VCaP (cell line): ENCODE measurements at regions not wholly inside any gene's neighbourhood (a gene's known extent, or its start where the extent isn't known, plus 50 kb on each side); places are given as distances from the start of the nearest gene placed in this dataset.

Experiments used
- H3K27ac ChIP-seq: fragments of 450-650 bp; 2 replicates; pipeline ENCODE4 v1.5.1; 2017
- CTCF ChIP-seq: fragments of 450-650 bp; conservative IDR thresholded peaks from 2 replicates; pipeline ENCODE4 v1.5.1; 2017; ENCODE audit warnings: mild to moderate bottlenecking, moderate library complexity

GRCh38 chr20:50312002-50312681 is 121.5 kb downstream of the CEBPB start:
- TF ChIP-seq CTCF = no peak

DNA sequence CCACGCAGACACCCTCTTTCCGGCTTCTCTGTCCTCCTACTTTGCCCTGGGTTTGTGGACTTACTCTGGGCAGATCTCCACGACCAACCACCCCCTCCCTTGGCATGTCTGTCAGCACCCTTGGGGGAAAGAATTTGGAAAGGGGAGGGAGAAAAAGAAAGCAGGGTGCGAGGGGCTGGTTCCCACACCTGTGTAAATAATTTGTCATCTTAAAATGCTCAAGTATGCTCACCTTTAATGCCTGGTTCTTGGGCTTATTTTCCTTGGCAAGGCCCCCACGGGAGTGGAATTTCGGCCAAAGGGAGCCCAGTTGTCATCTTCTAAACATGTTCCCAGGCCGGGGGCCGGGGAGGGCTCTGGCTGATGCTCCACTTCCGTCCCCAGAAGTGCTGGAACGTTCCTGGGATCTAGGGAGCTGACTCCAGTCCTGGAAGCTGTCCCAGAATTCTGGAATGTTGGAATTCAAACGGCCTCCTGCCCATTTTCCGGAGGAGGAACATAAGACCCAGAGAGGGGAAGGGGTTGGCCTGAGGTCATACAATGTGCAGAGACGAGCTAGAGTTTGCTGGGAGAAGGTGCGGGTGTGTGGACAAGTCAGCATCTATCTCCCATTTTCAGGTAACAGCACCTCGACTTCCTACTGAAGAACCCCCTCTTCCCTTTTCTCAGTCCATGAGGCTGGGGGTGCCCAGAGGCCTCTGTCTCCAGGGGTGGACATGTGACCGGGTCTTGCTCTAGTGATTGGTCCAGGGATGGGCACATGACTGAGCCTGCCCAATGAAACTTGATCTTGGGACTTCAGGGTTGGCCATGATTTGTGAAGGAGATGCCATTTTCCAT is 122.3 kb downstream of the CEBPB start:
- no peak overlapping the region for H3K27ac ChIP-seq
- no peak for TF ChIP-seq CTCF

More at GRCh38 chr20:50312002-50312681, 121.5 kb downstream of the CEBPB start:
- H3K27ac ChIP-seq = no peak overlapping the region

GRCh38 chr20:50313522-50313820 is 122.8 kb downstream of the CEBPB start:
- no peak overlapping the region for H3K27ac ChIP-seq
- TF ChIP-seq CTCF = no peak

GRCh38 chr20:50313827-50314677 is 123.4 kb downstream of the CEBPB start:
- H3K27ac ChIP-seq = no peak overlapping the region
- no peak for TF ChIP-seq CTCF

DNA sequence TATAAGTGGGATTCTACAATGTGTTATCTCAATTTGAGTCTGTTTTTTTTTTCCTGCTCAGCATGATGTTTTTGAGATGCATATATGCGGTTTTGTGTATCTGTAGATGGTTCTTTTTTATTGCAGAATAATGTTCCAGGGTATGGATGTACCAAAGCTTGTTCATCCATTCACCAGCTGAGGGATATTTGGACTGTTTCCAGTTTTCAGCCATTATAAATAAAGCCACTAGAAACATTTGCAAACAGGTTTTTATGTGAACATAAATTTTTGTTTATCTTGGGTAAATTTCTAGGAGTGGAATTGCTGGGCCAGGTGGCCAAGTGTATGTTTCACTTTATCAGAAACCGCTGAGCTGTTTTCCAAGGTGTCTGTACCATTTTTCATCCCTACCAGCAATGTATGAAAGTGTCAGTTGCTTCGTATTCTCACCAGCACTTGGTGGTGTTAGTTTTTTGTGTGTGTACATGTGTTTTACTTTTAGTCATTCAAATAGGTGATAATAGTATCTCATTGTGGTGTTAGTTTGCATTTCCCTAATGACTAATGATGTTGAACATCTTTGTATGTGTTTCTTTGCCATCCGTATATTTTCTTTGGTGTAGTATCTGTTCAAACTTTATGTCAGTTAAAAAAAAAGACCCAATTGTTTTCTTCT is 124.2 kb downstream of the CEBPB start:
- no peak overlapping the region for H3K27ac ChIP-seq
- no peak for TF ChIP-seq CTCF

DNA sequence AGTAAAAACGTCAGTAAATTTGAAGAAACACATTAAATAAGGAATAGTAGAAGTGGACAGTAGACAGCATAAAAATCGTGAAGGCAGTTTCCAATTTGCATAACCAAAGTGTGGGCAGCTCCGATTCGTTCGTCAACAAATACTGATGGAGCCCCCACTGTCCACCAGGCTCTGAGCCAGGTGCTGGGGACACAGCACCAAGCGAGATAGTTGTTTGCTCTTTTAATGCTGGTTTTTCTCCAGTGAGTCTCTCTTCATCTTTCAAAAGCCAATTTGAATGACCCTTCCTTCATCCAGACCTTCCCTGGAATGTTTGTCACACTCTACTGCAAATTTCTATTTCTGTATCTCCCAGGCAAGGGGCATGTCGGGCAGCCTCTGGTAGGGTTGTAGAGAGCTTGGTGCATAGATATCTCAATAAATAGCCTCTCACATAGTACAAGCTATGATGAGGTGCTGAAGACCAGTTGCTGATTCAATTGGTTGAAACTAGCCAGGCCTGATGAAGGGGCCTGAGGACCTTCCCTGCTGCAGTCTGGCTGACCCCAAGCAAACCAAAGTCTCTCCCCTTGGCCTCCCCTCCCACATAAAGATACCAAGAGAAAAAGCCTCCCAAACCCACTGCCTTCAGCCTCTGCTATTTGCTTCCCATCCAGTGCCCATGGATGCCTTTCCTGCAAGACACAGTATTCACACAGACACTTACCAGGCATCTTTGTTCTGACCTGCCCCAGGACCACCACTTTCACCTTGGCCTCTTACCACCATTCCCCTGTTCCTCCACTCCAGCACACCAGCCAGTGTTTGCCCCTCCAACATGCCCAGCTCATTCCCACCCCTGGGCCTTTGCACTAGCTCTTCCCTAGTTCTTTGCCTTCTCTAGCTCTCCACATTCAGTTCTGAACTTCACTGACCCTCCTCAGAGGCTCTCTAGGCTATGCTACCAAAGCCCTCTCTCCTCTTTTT is 125.2 kb downstream of the CEBPB start:
- no peak for TF ChIP-seq CTCF
- H3K27ac ChIP-seq = no peak overlapping the region
